Suprapubic skin (tissue), 4 donors: ENCODE measurements at regions not wholly inside any gene's neighbourhood (a gene's known extent, or its start where the extent isn't known, plus 50 kb on each side); places are given as distances from the start of the nearest gene placed in this dataset.

Source experiments
- DNase-seq, 2 donors: peaks; one replicate each; pipeline ENCODE4 v3.0.0-alpha.2; 2019; ENCODE audit warnings: low spot score in 2 of 2
- H3K27ac ChIP-seq: fragments of 200-600 bp; sonication (generic); one replicate; pipeline ENCODE4 v1.5.1; 2019
- H3K27me3 ChIP-seq: fragments of 200-600 bp; sonication (generic); one replicate; pipeline ENCODE4 v1.5.1; 2019
- H3K36me3 ChIP-seq: fragments of 200-600 bp; sonication (generic); one replicate; pipeline ENCODE4 v1.5.1; 2019
- H3K4me1 ChIP-seq: fragments of 200-600 bp; sonication (generic); one replicate; pipeline ENCODE4 v1.5.1; 2019
- H3K4me3 ChIP-seq: fragments of 200-600 bp; sonication (generic); one replicate; pipeline ENCODE4 v1.5.1; 2019; ENCODE audit warnings: mild to moderate bottlenecking
- H3K9me3 ChIP-seq: fragments of 200-600 bp; sonication (generic); one replicate; pipeline ENCODE4 v1.5.1; 2019
- EP300 ChIP-seq: sonication (generic); formaldehyde crosslinking; IDR thresholded peaks from one replicate; pipeline ENCODE4 v1.6.1; 2017; ENCODE audit warnings: antibody characterized with exemption
- POLR2A ChIP-seq, 2 donors: fragments of 450-650 bp; IDR thresholded peaks; one replicate each; pipeline ENCODE4 v1.6.1; 2017; ENCODE audit warnings: antibody characterized with exemption in 2 of 2, mild to moderate bottlenecking in 2 of 2, moderate library complexity in 2 of 2
- POLR2AphosphoS5 ChIP-seq, 3 donors: sonication (generic); formaldehyde crosslinking; IDR thresholded peaks; one replicate each; pipeline ENCODE4 v1.6.1; 2017; ENCODE audit warnings: antibody characterized with exemption in 3 of 3
- WGBS: methylation state at CpG from one replicate; pipeline ENCODE4 v1.1.5; 2018; 5-methylcytosine and 5-hydroxymethylcytosine counted together
- TF ChIP-seq, protein P1 (sequence below), 2 donors: fragments of 200-600 bp in 1 of 2; fragments of 450-650 bp in 1 of 2; sonication (generic) in 1 of 2; IDR thresholded peaks; one replicate each; pipeline ENCODE4 v1.5.1; 2016 to 2019; ENCODE audit warnings: antibody characterized with exemption in 2 of 2, mild to moderate bottlenecking in 1 of 2, moderate library complexity in 1 of 2

DNA sequence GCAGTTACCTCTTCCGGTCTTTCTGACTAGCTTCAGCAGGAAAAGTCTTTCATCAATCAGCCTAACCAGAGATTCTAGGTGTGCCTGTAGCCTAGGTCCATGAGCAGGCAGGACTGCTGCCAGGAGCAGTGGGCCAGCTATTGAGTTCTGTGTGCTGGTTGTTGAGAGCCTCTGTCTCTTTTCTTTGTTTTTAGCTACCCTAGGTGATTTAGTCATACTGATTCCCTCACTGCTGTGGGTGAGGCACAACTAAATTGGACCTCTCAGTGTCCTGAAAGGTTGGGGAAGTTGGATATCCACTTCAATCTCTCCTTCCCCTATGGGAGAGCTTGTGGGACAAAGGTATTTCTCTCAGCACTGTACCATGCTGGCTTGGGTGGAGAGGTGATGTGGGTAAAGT, 354.9 kb downstream of the GPAT3 start:
- Histone ChIP-seq H3K9me3 (no peaks in the 10 kb centered on the region), H3K27ac (no peak overlapping the region), H3K36me3 (no peaks in the 10 kb centered on the region), H3K4me1 (no peaks in the 10 kb centered on the region), H3K4me3 (no peak overlapping the region), H3K27me3 (no peaks in the 10 kb centered on the region)
- 96% methylated on average over 1 of the region's 1 CpG for WGBS
- no peak for TF ChIP-seq POLR2A (IDR thresholded peaks at IDR 0.05)
- TF ChIP-seq EP300: no peak
- TF ChIP-seq, protein P1, sequence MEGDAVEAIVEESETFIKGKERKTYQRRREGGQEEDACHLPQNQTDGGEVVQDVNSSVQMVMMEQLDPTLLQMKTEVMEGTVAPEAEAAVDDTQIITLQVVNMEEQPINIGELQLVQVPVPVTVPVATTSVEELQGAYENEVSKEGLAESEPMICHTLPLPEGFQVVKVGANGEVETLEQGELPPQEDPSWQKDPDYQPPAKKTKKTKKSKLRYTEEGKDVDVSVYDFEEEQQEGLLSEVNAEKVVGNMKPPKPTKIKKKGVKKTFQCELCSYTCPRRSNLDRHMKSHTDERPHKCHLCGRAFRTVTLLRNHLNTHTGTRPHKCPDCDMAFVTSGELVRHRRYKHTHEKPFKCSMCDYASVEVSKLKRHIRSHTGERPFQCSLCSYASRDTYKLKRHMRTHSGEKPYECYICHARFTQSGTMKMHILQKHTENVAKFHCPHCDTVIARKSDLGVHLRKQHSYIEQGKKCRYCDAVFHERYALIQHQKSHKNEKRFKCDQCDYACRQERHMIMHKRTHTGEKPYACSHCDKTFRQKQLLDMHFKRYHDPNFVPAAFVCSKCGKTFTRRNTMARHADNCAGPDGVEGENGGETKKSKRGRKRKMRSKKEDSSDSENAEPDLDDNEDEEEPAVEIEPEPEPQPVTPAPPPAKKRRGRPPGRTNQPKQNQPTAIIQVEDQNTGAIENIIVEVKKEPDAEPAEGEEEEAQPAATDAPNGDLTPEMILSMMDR (IDR thresholded peaks at IDR 0.05): no peak
- TF ChIP-seq POLR2AphosphoS5 (IDR thresholded peaks at IDR 0.05): no peak
- no peak for DNase-seq

GRCh38 chr4:83890231-83890630, 354.3 kb downstream of the GPAT3 start:
- TF ChIP-seq POLR2AphosphoS5 (IDR thresholded peaks at IDR 0.05) (no peak), POLR2A (IDR thresholded peaks at IDR 0.05) (no peak), EP300 (no peak)
- TF ChIP-seq, protein P1 (IDR thresholded peaks at IDR 0.05): no peak
- no peaks in the 10 kb centered on the region for H3K4me1 ChIP-seq
- 94% methylated on average over 2 of the region's 2 CpGs for WGBS
- H3K27me3 ChIP-seq: no peaks in the 10 kb centered on the region
- no peaks in the 10 kb centered on the region for H3K9me3 ChIP-seq
- no peak overlapping the region for H3K4me3 ChIP-seq
- DNase-seq: no peak
- H3K36me3 ChIP-seq: no peaks in the 10 kb centered on the region
- no peak overlapping the region for H3K27ac ChIP-seq

GRCh38 chr4:83889802-83890201, 353.9 kb downstream of the GPAT3 start:
- no peaks in the 10 kb centered on the region for H3K27me3 ChIP-seq
- no peak overlapping the region for H3K27ac ChIP-seq
- 90% methylated on average over 2 of the region's 2 CpGs for WGBS
- no peaks in the 10 kb centered on the region for H3K36me3 ChIP-seq
- no peak for DNase-seq
- no peaks in the 10 kb centered on the region for H3K9me3 ChIP-seq
- TF ChIP-seq, protein P1 (IDR thresholded peaks at IDR 0.05): no peak
- TF ChIP-seq EP300 (no peak), POLR2A (IDR thresholded peaks at IDR 0.05) (no peak), POLR2AphosphoS5 (IDR thresholded peaks at IDR 0.05) (no peak)
- H3K4me1 ChIP-seq: no peaks in the 10 kb centered on the region
- H3K4me3 ChIP-seq: no peak overlapping the region

GRCh38 chr4:83885256-83886182, 349.6 kb downstream of the GPAT3 start:
- Histone ChIP-seq H3K4me1 (no peaks in the 10 kb centered on the region), H3K9me3 (no peaks in the 10 kb centered on the region), H3K4me3 (no peak overlapping the region), H3K27me3 (no peaks in the 10 kb centered on the region), H3K27ac (no peak overlapping the region), H3K36me3 (no peaks in the 10 kb centered on the region)
- no peak for DNase-seq
- TF ChIP-seq EP300 (no peak), POLR2AphosphoS5 (IDR thresholded peaks at IDR 0.05) (no peak), POLR2A (IDR thresholded peaks at IDR 0.05) (no peak)
- TF ChIP-seq, protein P1 (IDR thresholded peaks at IDR 0.05): no peak
- WGBS: 74% methylated on average over 6 of the region's 6 CpGs

DNA sequence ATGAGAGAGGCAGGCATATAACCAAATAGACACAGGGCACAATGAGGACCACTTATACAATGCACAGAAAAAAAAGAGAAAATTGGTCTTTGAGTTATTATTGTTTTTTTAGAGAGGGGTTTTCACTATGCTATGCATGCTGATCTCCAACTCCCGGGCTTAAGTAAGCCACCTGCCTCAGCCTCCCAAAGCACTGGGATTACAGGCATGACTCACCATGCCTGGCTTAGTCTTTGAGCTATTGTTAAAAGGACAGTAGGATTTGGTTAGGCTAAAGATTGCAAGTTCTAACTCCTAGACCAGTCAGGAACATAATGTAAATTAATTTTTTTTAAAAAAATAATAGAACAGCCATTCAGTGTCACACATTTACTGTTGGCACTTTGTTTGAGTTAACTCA, 340.1 kb downstream of the GPAT3 start:
- Histone ChIP-seq H3K4me3 (no peak overlapping the region), H3K36me3 (no peaks in the 10 kb centered on the region), H3K9me3 (no peaks in the 10 kb centered on the region), H3K27ac (no peak overlapping the region), H3K4me1 (no peaks in the 10 kb centered on the region), H3K27me3 (no peaks in the 10 kb centered on the region)
- 70% methylated on average over 1 of the region's 1 CpG for WGBS
- no peak for DNase-seq
- TF ChIP-seq, protein P1 (IDR thresholded peaks at IDR 0.05): no peak
- TF ChIP-seq POLR2A (IDR thresholded peaks at IDR 0.05): no peak
- TF ChIP-seq EP300: no peak
- no peak for TF ChIP-seq POLR2AphosphoS5 (IDR thresholded peaks at IDR 0.05)
